Ammon's horn (tissue), 1 donor: ENCODE measurements at regions not wholly inside any gene's neighbourhood (a gene's known extent, or its start where the extent isn't known, plus 50 kb on each side); places are given as distances from the start of the nearest gene placed in this dataset.
A peak's percentile ranks its signal among the peaks of the same experiment; 100 is the strongest.
"Not testable (repeated sequence)": the region's sequence is repeated elsewhere in the genome, so short reads cannot be mapped to it uniquely, and the experiment has no call there.

Experiments
- DNase-seq: peaks from one replicate; pipeline ENCODE4 v3.0.0-alpha.2; 2016; ENCODE audit warnings: low spot score

DNA sequence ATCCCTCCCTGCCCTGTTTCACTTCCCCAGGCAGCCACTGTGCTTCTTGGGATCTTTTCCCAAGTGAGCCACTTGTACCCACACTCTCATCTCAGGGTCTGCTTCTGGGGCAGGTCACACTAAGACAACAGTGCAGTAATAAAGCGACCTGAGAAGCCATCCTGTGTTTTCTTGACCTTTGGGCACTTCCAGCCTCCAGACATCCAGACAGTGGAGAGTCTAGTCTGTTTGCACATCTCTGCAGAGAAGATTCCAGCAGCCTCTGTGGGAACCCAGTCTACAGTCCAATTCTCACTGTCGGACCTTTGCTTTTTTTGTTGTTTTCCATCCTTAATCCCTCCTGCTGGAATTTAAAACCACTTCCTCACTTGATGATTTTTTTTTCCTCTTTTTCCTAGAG, 50.3 kb upstream of the ATP6AP2 start:
- DNase-seq = no peak

DNA sequence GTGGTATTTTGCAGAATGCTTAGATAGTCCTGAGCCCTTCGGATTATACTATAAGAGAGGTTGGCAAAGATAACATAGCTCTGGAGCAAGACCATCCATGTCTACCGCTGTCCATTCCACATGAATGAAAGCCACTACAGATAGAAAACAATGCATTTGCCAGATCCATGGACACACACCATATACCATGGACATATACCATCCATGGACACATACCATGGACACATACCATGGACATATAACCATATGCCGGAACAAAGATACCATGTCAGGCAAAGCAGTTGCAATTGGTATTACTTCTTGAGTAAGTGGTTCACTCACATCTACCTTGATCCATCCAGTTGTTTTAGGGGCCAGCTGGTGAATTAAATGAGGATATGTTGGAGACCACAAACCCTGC, 53.2 kb upstream of the ATP6AP2 start:
- DNase-seq = no peak

DNA sequence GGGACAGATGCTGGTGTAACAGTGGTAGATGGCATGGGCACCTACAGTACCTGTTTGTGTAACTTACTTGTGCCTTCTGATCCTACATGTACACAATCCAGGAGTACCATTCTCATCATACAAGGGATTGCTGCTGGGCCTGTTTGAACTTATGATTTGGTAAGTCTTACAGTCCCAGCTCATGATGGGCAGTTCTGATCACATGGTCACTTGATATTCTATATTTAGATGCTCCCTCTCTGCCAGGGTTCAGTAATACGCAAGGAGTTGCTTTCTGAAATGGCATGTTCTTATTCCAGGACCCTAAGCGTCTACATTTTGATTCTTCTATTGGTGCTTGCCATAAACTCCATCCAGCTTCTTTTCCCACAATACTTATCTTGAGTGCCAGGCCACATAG, 54.4 kb upstream of the ATP6AP2 start:
- DNase-seq = no peak

DNA sequence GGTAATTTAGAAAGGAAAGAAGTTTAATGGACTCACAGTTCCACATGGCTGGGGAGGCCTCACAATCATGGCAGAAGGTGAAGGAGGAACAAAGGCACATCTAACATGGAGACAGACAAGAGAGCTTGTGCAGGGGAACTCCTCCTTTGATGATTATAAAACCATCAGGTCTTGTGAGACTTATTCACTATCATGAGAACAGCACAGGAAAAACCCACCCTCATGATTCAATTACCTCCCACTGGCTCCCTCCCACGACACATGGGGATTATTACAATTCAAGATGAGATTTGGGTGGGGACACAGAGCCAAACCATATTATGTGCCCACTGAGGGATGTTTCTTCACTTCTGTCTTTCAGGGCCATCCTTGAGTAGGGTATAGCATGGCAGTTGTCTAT, 54.9 kb upstream of the ATP6AP2 start:
- not testable (repeated sequence) for DNase-seq

DNA sequence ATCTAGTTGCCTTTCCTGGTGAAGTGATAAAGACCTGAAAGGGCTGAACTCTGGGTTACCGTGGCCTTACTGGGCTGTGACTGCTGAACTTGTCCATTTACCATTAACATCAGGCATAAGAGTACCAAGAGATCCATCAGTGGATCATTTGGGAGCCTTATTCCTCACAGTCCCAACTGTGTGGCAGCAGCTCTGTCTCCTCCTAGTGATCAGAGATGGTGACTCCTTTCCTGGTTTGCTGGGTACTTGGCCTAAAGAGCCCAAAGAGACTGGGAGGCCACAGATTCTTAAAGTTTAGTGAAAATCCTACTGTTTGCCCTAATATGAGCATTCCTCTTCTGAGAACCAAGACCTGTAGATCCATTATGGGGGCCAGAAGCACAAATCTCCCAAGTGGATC, 56.3 kb upstream of the ATP6AP2 start:
- no peak for DNase-seq

DNA sequence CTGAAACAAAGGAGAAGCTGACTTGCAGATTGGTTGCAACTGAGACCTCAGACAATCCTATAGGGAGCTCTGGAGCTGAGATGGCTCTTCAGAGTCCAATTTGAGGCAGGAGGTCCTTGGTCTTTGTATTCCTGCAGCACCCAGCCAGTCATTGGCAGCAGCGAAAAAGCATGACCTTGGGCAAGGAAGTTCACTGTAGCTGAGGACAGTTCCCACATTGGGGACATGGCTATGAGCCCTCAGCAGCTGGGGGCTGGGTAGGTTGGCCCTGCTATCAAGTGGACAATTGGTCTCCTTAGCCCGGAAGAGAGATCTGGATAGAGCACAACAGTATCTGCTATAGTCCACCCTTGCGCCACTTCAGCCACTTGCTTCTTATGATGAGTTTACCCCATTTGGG, 56.9 kb upstream of the ATP6AP2 start:
- no peak for DNase-seq

DNA sequence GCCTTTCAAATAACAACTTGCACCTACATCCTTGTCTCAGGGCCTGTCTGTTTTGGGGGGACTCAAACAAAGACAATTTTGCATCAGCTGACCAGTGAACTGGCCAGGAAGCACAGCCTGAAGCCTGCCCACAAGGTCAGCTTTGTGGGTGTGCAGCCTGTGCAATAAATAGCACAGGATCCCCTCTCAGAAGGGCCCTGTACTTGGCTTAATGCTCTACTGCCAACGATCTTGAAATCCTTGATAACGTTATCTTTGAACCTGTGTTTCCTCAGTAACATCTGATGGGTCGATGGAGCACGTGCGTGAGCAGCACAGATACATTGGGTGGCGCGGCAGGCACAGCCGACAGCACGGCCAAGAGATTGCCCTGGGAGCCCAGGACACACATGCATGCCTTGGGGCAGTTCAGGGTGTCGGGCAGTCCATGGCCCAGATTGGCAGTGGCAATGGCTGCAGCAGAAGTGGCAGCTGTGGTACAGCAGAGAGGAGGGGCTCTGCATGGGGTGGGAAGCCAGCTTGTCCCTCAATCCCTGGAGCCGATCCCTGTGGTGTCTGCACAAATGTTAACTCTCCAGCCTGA, 58.8 kb upstream of the ATP6AP2 start:
- DNase-seq = peak; percentile 10

DNA sequence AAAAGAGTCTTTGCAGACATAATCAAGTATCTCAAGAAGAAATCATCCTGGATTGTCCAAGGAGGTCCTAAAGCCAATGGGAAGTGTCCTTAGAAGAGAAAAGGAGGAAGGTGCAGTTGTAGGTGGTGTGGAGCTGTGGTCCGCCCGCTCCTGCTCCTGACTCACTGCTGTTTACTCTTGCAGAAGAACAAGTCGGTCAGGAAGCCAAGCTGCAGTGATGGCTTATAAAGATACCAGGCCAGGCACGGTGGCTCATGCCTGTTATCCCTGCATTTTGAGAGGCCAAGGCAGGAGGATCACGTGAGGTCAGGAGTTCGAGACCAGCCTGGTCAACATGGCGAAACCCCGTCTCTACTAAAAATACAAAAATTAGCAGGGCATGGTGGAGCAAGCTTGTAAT, 66.4 kb upstream of the ATP6AP2 start:
- DNase-seq = no peak

DNA sequence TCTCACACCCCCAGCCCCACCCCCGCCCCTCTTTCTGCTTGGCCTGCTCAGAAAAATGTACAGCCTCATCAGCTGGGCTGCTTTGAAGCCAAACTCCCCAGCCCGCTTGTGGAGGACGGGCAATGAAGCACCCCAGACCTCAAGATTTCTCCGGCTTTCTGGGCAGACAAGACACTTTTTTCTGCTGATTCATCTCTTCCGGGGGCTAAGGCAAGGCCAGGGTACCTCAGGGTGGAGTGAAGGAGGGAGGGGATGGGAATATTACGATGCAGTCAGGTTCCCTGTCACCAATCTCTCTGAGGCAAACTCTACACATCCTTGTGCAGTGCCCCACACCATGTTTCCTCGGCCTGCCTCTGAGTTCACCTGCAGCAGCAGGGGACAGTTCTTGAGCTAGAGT, 66.9 kb upstream of the ATP6AP2 start:
- no peak for DNase-seq

DNA sequence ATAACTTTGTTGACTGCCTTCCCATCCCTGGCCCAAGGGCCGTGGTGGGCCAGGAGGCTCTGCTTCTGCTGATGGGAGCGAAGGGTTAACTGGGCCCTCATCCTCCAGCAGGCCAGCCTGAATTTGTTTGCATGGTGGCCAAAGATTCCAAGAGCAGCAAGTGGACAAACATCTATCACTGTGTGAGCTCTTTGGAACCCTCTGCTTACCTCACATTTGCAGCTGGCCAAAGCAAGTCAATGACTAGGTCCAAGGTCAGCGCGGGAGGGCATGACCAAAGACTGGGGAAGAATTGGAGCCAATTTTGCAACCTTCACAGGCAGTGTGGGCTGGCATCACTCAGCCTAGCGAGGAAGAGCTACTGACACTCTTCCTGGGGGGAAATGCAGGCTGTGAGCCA, 67.8 kb upstream of the ATP6AP2 start:
- DNase-seq = no peak

DNA sequence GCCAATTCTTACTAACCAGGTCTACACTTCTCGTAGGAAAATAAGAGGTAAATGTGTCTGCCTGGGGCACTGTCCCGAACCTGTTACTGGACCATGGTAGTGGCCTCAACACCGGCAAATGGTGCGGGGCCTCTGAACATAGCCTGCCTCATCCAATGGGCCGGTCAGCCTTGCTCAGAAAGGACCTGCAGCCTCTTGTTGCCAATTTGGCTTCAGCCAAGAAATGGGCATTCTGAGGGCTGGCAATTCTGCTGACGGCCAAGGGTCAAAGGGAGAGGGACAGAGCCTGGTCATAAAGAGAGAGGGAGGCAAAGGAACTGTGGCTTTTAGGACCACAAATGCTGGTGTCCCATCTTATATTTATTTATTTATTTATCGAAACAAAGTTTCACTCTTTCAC, 69.5 kb upstream of the ATP6AP2 start:
- DNase-seq = no peak

DNA sequence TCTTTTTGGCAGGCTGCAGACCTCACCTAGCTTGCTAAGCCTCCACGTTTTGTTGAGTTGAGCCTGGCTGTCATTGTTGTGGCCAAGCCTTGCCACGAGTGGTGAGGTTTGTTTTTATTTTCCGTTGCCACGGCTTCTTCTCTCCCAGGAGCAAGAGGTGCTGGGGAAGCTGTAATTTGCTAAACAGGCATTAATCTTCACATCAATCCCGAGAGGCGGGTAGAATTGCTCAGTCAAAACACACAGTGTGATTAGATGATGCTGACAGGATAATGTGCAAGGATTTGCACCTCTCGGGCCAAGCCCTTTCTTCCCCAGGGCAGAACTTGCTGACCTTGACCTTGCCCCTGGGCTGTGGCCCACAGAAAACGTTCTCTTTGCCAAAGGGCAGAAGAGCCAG, 72.2 kb upstream of the ATP6AP2 start:
- DNase-seq = no peak

DNA sequence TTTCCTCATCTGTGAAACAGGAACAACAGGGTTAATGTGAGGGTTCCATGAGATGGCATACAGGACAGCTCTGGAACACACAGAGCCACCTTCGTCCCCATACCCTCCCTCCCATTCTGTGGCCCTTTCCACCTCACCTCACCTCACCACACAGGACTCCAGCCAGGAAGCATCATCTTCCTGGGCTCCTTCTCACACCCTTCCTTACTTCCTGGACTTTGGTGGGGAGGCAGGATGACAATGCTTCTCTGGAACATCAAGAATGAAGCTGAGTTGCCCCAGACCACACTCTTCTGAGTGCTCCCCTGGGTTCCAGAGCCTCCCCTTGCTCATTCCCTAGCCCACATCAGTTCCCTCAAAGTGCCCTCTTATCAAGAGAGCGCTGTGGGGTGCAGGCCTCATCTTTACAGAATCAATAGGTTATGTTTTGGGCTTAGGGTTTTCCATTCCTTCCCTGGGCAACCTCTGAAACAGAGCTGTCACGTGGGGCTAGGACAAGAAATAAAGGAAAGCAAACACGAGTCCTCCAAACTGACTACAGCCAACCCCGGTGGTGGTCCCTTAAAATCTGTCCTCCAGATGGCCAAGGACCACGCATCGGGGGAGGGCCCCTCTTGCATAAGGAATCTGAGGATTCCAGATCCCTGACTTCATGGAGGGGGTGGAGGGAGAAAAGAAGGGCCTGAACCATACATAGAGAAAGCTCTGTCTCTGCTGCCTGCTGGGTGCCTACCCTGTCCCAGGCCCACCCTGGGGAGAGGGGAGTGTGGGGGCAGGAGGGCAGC, 74.4 kb upstream of the ATP6AP2 start:
- no peak for DNase-seq

DNA sequence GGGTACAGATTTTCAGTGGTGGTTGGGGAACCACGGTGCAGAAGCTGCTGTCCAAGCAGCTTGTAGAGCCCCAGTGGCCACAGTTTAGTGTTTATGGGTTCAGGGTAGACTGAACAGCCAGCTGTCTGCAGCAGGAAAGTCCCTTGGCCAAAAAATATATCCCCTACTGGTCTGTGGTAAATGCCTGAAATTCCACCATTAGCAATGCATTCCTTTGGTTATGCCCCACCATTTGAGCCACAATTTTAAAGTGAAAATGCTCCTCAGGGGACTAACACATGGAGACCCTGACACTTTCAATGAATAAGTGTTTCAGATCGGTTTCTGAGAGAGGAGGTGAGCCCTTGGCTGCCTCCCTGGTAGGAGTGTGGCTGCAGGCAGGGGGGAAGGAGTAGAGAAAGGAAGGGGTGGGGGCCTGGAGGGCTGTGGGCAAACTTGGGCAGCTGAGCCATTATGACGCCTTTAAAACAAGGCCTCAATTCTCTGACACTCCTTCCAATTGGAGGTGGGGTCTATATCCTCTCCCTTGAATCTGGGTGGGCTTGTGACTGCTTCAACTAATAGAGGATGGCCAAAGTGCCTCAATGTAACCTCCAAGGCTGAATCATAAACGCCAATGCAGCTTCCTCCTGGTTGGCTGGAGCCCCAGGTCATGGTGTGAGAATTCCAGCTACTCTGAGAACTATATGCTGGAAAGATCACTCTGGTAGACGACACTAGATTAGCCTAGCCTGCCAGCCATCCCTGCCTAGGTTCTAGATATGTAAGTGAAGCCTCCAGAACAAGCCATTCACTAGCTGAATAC, 75.8 kb upstream of the ATP6AP2 start:
- no peak for DNase-seq

DNA sequence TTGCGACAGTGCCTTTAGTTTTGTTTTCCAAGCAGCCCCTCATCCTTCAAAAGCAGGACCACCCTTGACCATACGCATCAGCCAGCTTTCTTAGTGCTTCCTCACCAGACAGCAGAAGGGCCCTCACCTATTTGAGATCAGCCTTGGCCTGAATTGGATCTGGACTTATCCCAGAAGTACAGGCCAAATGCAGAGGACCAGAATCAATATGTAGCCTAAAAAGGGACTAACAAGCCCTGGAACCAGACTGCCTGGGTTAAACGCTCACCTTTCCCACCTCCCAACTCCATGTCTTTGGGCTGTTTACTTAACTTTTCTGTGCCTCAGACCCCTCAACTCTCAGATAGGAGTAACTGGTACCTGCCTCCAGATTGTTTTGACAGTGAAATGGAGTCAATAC, 77.7 kb upstream of the ATP6AP2 start:
- no peak for DNase-seq

DNA sequence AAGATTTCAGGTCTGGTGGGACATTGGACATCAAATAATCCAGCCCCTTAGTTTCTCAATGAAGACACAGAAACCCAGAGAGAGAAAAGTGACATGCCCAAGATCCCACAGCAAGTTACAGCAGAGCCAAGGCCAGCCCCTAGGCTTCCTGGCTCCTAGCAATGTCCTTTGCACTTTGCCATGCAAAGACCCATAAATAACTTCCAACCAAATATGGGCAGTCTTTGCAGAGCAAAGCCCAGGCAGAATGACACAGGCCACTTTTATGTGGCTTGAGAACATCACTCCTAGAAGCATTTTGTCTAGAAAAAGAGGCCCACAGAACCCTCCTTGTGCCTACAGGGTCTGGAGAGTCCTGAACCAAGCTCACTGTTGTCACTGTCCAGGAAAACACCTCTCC, 78.1 kb upstream of the ATP6AP2 start:
- no peak for DNase-seq

DNA sequence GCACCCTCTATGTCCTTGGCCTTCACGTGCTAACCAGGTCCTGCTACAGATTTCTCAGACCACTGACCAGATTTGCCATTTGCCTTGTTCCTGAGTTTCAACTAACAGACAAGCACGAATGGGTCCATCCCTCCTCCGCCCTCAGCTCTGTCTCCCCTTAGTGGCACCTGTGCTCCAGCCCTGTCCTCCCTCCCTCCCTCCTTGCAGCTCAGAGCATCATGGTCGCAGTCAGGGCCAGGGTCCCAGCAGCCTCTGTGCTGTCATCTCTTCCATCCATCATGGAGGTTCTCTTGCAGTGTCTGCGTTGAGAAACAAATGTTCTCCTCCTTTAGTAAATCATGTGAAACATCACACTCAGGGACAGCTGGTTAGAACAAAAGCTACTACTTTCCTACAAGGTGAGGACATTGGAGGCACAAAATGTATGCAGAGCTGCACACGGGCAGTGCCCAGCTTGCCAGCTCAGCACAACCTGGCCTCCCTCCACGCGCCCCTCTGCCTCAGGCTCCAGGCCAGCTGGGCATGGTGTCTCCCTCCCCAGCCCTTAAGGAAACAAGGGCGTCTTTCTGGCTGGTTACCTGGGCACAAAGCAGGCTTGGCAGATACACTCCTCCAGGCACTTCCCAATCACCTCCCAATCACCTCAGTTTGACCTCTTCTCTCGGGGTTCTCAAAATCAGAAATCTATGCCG, 79.5 kb upstream of the ATP6AP2 start:
- no peak for DNase-seq

DNA sequence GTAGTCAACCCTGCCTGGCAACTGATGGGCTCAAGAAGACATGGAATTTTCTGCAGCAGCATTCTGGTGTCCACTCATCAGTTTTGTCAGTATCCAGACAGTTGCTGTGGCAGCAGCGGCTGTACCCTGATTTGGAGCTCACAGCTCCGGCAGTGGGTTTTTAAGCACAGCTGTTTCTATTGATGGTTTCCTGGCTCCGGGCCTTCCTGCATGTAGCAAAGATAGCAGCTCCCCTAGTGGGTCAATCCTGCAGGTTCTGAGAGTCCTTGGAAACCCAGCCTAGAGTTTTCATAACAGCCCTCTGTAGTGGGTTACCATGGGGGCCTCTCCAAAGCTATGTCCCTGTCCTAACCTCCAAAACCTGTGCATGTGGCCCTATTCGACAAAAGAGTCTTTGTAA, 84.0 kb upstream of the ATP6AP2 start:
- peak; percentile 41 for DNase-seq

DNA sequence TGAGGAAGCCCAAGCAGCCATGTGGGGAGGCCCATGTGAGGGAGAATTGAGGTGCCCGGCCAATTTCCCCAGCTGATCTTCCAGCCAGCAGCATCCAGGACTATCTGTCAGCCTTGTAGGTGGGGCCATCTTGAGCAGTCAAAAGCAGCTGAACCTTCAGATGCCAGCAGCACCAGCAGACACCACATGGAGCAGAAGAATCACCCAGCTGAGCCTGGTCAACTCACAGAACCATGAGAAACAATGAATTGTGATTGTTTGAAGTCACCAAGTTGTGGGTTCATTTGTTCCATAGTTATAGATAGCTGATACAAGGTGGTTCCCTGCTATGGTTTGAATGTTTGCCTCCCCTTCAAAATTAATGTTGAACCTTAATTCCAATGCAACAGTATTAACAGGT, 85.1 kb upstream of the ATP6AP2 start:
- no peak for DNase-seq

DNA sequence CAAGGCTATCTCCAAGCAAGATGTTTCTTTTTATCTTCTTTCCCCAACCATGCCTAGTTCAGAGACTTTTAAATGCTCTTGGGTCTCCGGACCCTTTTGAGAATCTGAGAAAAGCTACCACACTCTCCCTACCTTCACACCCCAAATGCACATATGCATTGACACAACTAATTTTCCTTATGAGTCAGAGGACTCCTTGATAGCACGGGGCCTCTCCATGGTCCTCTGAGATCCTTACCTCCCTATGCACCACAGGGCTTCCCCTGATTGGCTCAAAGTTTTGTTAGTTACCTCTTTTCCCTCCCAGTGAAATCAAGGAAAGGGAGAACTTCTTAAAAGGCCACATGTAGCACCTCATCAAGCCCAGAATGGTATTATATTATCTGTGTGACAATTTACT, 86.8 kb upstream of the ATP6AP2 start:
- DNase-seq = no peak

DNA sequence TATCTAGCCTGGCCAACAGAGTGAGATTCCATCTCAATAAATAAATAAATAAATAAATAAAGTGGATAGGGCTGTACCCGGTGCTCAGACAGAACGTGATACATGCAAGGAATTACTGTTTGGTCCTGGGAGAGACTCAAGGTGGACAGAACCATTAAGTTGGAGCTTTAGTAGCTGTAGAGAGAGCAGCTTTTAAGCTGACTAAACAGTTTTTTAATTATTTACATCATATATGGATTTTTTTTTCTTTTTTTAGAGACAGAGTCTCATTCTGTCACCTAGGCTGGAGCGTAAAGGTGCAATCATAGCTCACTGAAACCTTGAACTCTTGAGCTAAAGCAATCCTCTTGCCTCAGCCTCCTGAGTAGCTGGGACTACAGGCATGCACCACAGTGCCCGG, 92.5 kb upstream of the ATP6AP2 start:
- no peak for DNase-seq

DNA sequence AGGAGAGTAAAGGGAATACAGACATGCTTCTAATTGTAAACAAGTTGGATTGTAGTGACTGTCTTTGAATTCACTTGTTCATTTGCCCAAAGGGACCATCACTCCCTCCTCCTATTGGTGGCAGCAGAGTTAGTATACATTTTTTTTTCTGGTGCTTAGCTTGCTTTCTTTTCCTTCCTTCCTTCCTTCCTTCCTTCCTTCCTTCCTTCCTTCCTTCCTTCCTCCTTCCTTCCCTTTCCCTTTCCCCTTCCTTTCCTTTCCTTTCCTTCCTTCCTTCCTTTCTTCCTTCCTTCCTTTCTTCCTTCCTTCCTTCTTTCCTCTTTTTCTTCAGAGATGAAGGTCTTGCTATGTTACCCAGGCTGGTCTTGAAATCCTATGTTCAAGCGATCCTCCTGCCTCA, 94.8 kb upstream of the ATP6AP2 start:
- DNase-seq = no peak
